OCI-LY3 (cell line): ENCODE measurements at regions not wholly inside any gene's neighbourhood (a gene's known extent, or its start where the extent isn't known, plus 50 kb on each side); places are given as distances from the start of the nearest gene placed in this dataset.
"Not testable (repeated sequence)": the region's sequence is repeated elsewhere in the genome, so short reads cannot be mapped to it uniquely, and the experiment has no call there.

Experiments
- EZH2phosphoT487 ChIP-seq: fragments of 200-600 bp; shearing (Covaris generic); IDR thresholded peaks from 2 replicates; pipeline ENCODE4 v1.6.1; 2018; ENCODE audit warnings: antibody characterized with exemption, mixed run types, low read depth
- TF ChIP-seq, protein P1 (sequence below): fragments of 200-600, 300-600 bp; sonication (generic); IDR thresholded peaks from 2 replicates; pipeline ENCODE4 v1.5.1; 2014; ENCODE audit warnings: antibody characterized with exemption, low read length, low read depth

DNA sequence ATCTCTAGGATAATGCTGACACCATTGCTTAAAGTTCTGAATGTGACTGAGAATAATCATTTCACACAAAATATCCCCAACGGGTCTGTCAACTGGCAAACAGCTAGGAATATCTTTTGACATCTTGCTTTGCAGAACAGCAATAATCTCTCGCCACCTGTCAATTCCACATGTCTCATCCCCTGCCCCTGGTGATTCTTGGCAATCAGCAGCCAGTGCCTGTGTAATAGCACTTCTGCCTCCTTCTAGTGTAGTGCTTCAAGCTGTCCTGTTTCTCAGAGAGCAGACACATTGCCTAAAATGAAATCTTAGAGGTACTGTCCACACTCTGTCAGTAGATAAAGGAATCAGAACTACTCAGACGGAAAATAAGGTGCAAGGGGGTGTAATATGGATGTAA lies 984.4 kb downstream of the LTN1 start:
- TF ChIP-seq EZH2phosphoT487, result not testable (repeated sequence)
- TF ChIP-seq, protein P1, sequence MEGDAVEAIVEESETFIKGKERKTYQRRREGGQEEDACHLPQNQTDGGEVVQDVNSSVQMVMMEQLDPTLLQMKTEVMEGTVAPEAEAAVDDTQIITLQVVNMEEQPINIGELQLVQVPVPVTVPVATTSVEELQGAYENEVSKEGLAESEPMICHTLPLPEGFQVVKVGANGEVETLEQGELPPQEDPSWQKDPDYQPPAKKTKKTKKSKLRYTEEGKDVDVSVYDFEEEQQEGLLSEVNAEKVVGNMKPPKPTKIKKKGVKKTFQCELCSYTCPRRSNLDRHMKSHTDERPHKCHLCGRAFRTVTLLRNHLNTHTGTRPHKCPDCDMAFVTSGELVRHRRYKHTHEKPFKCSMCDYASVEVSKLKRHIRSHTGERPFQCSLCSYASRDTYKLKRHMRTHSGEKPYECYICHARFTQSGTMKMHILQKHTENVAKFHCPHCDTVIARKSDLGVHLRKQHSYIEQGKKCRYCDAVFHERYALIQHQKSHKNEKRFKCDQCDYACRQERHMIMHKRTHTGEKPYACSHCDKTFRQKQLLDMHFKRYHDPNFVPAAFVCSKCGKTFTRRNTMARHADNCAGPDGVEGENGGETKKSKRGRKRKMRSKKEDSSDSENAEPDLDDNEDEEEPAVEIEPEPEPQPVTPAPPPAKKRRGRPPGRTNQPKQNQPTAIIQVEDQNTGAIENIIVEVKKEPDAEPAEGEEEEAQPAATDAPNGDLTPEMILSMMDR, result not testable (repeated sequence)
